PC-9 (cell line): ENCODE measurements at regions not wholly inside any gene's neighbourhood (a gene's known extent, or its start where the extent isn't known, plus 50 kb on each side); places are given as distances from the start of the nearest gene placed in this dataset.

Experiments
- CTCF ChIP-seq: fragments of 200-600 bp; sonication (generic); conservative IDR thresholded peaks from 2 replicates; pipeline ENCODE4 v1.6.1; 2017; ENCODE audit warnings: mixed run types, antibody characterized with exemption, mild to moderate bottlenecking, moderate library complexity
- EZH2 ChIP-seq: fragments of 200-600 bp; sonication (generic); IDR thresholded peaks from 2 replicates; pipeline ENCODE4 v1.8.0; 2017; ENCODE audit warnings: antibody characterized with exemption, low read depth

- TF ChIP-seq CTCF (no peak), EZH2 (no peak)
Measured at GRCh38 chr4:182134261-182134660, 108.9 kb upstream of the TENM3 start.
